Adipose tissue (tissue), 3 donors: ENCODE measurements at regions not wholly inside any gene's neighbourhood (a gene's known extent, or its start where the extent isn't known, plus 50 kb on each side); places are given as distances from the start of the nearest gene placed in this dataset.
"Not testable (repeated sequence)": the region's sequence is repeated elsewhere in the genome, so short reads cannot be mapped to it uniquely, and the experiment has no call there.

Source experiments
- H3K27ac ChIP-seq: one replicate; pipeline ENCODE4 v1.5.1; 2013; ENCODE audit warnings: low read depth, low read length
- WGBS, 3 donors: extraction: QIAGEN DNeasy Blood & Tissue Kit; methylation state at CpG; one replicate each; pipeline ENCODE4 v1.1.7; 2013; 5-methylcytosine and 5-hydroxymethylcytosine counted together
- donor health status: healthy with polysubstance abuse.
- donor health status: Bipolar disorder and iron deficiency.
- donor health status: healthy.

DNA sequence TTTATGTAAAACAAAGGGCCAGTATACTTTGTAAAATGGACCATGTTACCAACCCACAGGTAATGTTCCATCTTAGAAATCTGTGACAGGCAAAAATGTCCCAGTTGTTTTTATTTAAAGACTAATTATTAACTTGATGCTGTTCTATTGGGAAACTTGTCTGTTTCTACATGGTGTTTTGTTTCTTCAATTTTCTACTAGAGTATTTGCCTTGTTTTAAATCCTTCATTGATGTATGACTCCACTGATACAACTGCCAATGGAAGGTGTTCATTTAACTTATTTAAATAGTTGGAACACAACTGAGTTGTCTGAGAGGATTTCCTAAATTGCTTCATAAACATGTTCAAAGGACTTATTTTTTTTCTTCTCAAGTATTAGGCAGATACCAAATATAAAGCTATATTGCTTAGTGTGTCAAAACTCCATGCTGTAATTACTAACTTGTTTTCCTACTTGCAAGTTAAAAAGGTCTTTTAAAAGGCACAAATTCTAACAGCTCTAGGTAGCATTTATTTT is 152.0 kb upstream of the XPO1 start:
- H3K27ac ChIP-seq, result no peak overlapping the region

DNA sequence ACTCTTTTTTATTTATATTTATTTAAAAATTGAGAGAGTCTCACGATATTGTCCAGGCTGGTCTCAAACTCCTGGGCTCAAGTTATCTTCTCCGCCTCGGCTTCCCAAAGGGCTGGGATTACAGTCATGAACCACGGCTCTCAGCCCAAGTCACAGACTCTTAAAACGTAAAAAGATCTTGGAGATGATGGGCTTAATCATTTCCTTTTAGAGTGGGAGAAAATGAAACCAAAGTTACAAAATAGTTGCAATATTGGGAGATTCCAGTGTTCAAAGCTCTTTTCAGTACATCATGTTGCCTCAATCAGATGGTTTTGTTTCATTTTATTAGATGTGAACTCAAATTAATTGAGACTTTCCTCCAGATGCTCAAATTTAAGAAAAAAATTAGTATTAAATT is 151.4 kb upstream of the XPO1 start:
- whole genome bisulfite sequencing, 3 donors, result 61 to 85% (median 64%) methylated on average over 5 of the region's 5 CpGs
- H3K27ac ChIP-seq, result no peak overlapping the region

DNA sequence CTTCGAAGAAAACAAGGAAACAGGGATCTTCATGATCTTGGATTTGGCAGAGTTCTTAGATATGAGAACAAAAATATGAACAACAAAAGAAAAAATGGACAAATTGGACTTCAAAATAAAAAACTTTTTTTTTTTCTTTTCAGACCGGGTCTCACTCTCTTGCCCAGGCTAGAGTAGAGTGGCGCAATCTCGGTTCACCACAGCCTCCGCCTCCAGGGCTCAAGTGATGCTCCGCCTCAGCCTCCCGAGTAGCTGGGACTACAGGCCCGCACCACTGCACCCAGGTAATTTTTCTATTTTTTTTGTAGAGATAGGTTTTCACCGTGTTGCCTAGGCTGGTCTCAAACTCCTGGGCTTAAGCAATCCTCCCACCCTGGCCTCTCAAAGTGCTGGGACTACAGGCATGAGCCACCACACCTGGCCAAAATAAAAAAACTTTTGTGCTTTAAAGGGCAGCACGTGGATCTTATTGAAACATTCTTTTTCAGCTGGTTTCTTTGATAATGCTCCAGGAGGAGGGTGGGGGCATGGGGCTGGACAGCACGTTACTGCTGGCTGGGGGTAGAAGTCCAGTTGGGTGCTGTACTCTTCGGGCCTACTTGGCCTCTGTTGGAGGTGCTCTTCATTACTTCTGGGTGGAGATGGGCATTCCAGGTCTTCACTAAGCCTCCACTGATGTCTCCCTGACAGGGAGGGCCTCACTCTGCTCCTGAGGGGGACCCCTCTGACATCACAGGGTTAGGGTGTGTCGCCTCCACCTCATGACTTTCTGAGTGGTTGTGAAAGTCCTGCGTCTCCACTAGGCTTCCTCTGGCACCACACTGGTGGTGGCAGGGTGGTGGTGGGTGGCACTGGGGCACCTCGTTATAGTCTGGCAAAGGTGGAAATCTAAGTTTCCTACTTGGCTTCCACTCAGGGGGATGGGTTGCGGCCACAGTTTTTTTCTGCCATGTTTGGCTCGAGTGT is 150.5 kb upstream of the XPO1 start:
- 89 to 92% (median 92%) methylated on average over 17 of the region's 17 CpGs for WGBS, 3 donors

GRCh38 chr2:61679096-61679495 is 140.9 kb upstream of the XPO1 start:
- H3K27ac ChIP-seq, result no peak overlapping the region
- 86 to 90% (median 90%) methylated on average over 5 of the region's 5 CpGs for WGBS, 3 donors

More for the DNA sequence above, 150.5 kb upstream of the XPO1 start:
- no peak overlapping the region for H3K27ac ChIP-seq

DNA sequence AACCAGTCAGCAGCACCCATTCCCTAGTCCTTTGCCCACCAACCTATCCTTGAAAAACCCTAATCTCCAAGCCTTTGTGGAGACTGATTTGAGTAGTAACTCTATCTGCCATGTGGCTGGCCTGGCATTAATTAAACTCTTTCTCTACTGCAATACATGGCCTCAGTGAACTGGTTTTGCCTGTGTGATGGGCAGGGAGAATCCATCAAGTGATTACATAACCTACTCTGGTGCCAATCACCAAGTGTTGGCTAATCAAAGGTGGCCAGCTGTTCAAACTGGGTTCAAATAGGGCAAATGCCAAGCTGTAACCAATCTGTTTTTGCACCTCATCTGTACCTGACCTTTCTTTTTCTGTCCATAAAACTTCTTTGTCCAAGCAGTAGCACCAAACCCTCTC is 139.8 kb upstream of the XPO1 start:
- H3K27ac ChIP-seq, result no peak overlapping the region

DNA sequence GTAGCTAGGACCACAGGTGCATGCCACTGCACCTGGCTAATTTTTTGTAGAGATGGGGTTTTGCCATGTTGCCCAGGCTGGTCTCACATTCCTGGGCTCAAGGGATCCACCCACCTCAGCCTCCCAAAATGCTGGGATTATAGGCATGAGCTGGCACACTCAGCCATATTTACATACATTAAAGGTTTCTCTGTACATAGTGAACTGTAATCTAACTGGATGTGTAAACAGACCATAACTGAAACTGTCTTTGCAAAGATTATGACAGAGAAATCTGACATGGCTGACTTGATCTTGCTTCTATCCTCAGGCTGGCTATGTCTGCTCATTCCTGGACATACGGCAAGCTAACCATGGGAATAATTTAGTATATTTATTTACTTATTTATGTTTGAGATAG is 139.2 kb upstream of the XPO1 start:
- H3K27ac ChIP-seq, result no peak overlapping the region
- 70 to 97% (median 95%) methylated on average over 1 of the region's 1 CpG for WGBS, 3 donors

- no peak overlapping the region for H3K27ac ChIP-seq
These were observed 137.0 kb upstream of the XPO1 start for GRCh38 chr2:61675204-61675603.

GRCh38 chr2:61671561-61672315 is 133.6 kb upstream of the XPO1 start:
- no peak overlapping the region for H3K27ac ChIP-seq
- 32 to 59% (median 47%) methylated on average over 5 of the region's 5 CpGs for WGBS, 3 donors

GRCh38 chr2:61670591-61671501 is 132.7 kb upstream of the XPO1 start:
- WGBS, 3 donors, result 6 to 16% (median 7%) methylated on average over 3 of the region's 3 CpGs

GRCh38 chr2:61664190-61664589 is 126.0 kb upstream of the XPO1 start:
- WGBS, 3 donors, result 92 to 100% (median 94%) methylated on average over 1 of the region's 1 CpG
- H3K27ac ChIP-seq, result no peak overlapping the region

More at GRCh38 chr2:61670591-61671501, 132.7 kb upstream of the XPO1 start:
- no peak overlapping the region for H3K27ac ChIP-seq

DNA sequence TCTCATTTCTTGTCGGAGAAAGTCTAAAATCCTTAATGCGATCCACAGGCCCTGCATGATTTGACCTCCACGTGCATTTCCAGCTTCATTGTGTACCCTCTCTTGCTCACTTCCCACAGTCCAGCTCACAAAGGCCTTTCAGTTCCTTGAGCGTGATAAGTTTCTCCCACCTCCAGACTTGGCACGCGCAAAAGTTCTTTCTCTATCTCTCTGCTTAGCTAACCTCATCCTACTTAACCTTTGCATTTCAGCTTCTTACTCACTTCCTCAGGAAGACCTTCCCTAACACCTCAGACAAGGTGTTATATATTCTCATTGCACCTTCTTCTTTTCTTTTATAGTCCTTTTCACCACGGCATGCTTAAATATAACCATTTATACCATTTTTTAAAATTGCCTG is 124.8 kb upstream of the XPO1 start:
- whole genome bisulfite sequencing, 3 donors, result 54 to 87% (median 78%) methylated on average over 7 of the region's 7 CpGs
- H3K27ac ChIP-seq, result no peak overlapping the region

DNA sequence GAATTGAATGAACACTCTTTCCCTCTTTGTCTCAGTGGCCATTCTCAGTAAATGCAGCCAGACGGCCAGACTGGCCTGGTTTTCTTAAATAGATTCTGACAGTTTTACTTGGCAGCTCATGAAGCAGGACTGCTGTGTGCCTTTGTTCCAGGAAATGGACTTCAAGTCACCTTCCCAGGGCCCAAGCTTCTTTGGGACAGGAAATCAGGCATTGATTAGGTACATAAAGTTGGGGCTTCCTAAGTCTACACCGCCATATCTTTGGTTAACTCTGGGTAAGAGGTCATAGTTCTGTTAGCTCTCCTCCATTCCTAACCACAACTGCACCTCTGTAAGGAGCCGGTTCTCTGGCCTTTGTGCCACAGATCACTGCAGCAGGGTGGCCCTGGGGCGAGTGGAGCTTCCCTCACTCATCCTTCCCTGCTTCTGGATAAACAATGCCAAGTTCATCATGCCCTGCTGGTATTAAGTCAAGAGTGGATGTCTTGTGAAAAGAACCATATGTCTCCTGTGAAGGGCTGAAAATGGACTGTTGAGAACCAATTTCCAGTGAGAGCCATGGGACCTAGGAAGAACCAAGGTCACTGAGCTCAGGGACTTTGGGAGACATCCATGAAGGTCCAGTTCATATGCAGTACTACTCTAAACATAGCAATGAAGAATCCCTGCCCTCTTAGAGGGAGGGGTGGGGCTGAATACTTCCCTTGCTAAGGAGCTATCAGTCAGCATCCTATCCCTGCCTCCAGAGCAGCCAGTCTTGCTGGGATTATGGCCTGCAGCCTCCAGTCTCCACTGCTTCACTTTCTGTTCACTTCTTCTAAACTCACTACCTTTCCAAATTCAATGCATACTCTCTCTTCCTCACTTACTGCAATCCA is 122.6 kb upstream of the XPO1 start:
- 45 to 68% (median 66%) methylated on average over 4 of the region's 4 CpGs for WGBS, 3 donors
- H3K27ac ChIP-seq, result no peak overlapping the region

GRCh38 chr2:61658841-61659780 is 121.0 kb upstream of the XPO1 start:
- 45 to 62% (median 56%) methylated on average over 3 of the region's 3 CpGs for WGBS, 3 donors
- H3K27ac ChIP-seq, result no peak overlapping the region

GRCh38 chr2:61649946-61650345 is 111.8 kb upstream of the XPO1 start:
- 93 to 96% (median 95%) methylated on average over 3 of the region's 3 CpGs for whole genome bisulfite sequencing, 3 donors
- not testable (repeated sequence) for H3K27ac ChIP-seq

- 81 to 92% (median 83%) methylated on average over 2 of the region's 2 CpGs for WGBS, 3 donors
These were observed 110.9 kb upstream of the XPO1 start for GRCh38 chr2:61649021-61649420.

GRCh38 chr2:61647044-61647443 is 108.9 kb upstream of the XPO1 start:
- 86 to 93% (median 90%) methylated on average over 5 of the region's 5 CpGs for WGBS, 3 donors
- H3K27ac ChIP-seq, result no peak overlapping the region

More at GRCh38 chr2:61649021-61649420, 110.9 kb upstream of the XPO1 start:
- no peak overlapping the region for H3K27ac ChIP-seq

DNA sequence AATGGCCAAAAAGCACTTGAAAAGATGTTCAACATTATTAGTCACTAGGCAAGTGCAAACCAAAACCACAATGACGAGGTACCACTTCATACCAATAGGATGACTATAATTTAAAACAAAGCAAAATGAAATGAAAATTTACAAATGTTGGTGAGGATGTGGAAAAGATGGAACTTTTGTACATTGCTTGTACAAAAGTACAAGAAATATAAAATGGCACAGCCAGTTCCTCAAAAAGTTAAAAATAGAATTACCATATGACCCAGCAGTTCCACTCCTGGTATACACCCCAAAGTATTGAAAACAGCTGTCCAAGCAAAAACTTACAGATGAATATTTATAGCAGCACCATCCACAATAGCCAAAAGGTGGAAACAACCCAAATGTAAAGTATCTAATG is 107.8 kb upstream of the XPO1 start:
- WGBS, 3 donors, result 70 to 86% (median 83%) methylated on average over 1 of the region's 1 CpG
- no peak overlapping the region for H3K27ac ChIP-seq
